ENCODE measurements at regions not wholly inside any gene's neighbourhood (a gene's known extent, or its start where the extent isn't known, plus 50 kb on each side); places are given as distances from the start of the nearest gene placed in this dataset.

GRCh38 chr6:165830761-165831160, 167.7 kb upstream of the PDE10A start:
- POLR2A ChIA-PET (ENCODE audit: low non-redundant PET), result no interaction called here
- no peaks in the 10 kb centered on the region for H3K36me3 ChIP-seq (ENCODE audit: insufficient read depth, low read length, poor library complexity, severe bottlenecking)
- intact Hi-C loops (cut with micrococcal nuclease; ENCODE audit: unreplicated experiment), result no loop called here
- no peak for TF ChIP-seq EZH2 (IDR thresholded peaks at IDR 0.05; ENCODE audit: borderline replicate concordance, low read depth, low read length, poor library complexity, severe bottlenecking)
- no peak for TF ChIP-seq CTCF (conservative IDR thresholded peaks at IDR 0.05; ENCODE audit: low read depth, low read length)
- DNase-seq (ENCODE audit: low spot score), result no peak
- H3K27ac ChIP-seq (ENCODE audit: low read depth, low read length, poor library complexity, severe bottlenecking), result no peak overlapping the region
- no peak overlapping the region for H3K4me3 ChIP-seq (ENCODE audit: low read depth, low read length, poor library complexity, severe bottlenecking)
- no peaks in the 10 kb centered on the region for H3K4me1 ChIP-seq (ENCODE audit: insufficient read depth, low read length, poor library complexity, severe bottlenecking)
- H3K27me3 ChIP-seq (replicated peaks; ENCODE audit: insufficient read depth, low read depth, low read length, poor library complexity), result peaks cover 13% of the 10 kb centered on the region
- no TSS peak for BruUV-seq (replicated peaks)
- H3K9me3 ChIP-seq (ENCODE audit: low read depth, low read length, poor library complexity, severe bottlenecking), result no peaks in the 10 kb centered on the region
- CTCF ChIA-PET, result no interaction called here

- no peak for DNase-seq (ENCODE audit: low spot score)
- peaks cover 13% of the 10 kb centered on the region for H3K27me3 ChIP-seq (replicated peaks; ENCODE audit: insufficient read depth, low read depth, low read length, poor library complexity)
- TF ChIP-seq CTCF (conservative IDR thresholded peaks at IDR 0.05; ENCODE audit: low read depth, low read length) (no peak), EZH2 (IDR thresholded peaks at IDR 0.05; ENCODE audit: borderline replicate concordance, low read depth, low read length, poor library complexity, severe bottlenecking) (no peak)
- no TSS peak for BruUV-seq (replicated peaks)
- ChIA-PET CTCF (no interaction called here), POLR2A (ENCODE audit: low non-redundant PET) (no interaction called here)
- no peaks in the 10 kb centered on the region for H3K36me3 ChIP-seq (ENCODE audit: insufficient read depth, low read length, poor library complexity, severe bottlenecking)
- H3K4me3 ChIP-seq (ENCODE audit: low read depth, low read length, poor library complexity, severe bottlenecking), result no peak overlapping the region
- intact Hi-C loops (cut with micrococcal nuclease; ENCODE audit: unreplicated experiment), result no loop called here
- no peaks in the 10 kb centered on the region for H3K4me1 ChIP-seq (ENCODE audit: insufficient read depth, low read length, poor library complexity, severe bottlenecking)
- no peaks in the 10 kb centered on the region for H3K9me3 ChIP-seq (ENCODE audit: low read depth, low read length, poor library complexity, severe bottlenecking)
- no peak overlapping the region for H3K27ac ChIP-seq (ENCODE audit: low read depth, low read length, poor library complexity, severe bottlenecking)
These were observed 166.3 kb upstream of the PDE10A start for GRCh38 chr6:165829376-165829775.

- peaks cover under 1% of the 10 kb centered on the region for H3K27me3 ChIP-seq (replicated peaks; ENCODE audit: insufficient read depth, low read depth, low read length, poor library complexity)
- H3K27ac ChIP-seq (ENCODE audit: low read depth, low read length, poor library complexity, severe bottlenecking), result no peak overlapping the region
- CTCF ChIA-PET, result no interaction called here
- intact Hi-C loops (cut with micrococcal nuclease; ENCODE audit: unreplicated experiment), result no loop called here
- BruUV-seq (replicated peaks), result no TSS peak
- POLR2A ChIA-PET (ENCODE audit: low non-redundant PET), result no interaction called here
- no peaks in the 10 kb centered on the region for H3K9me3 ChIP-seq (ENCODE audit: low read depth, low read length, poor library complexity, severe bottlenecking)
- H3K4me1 ChIP-seq (ENCODE audit: insufficient read depth, low read length, poor library complexity, severe bottlenecking), result no peaks in the 10 kb centered on the region
- TF ChIP-seq CTCF (conservative IDR thresholded peaks at IDR 0.05; ENCODE audit: low read depth, low read length), result no peak
- TF ChIP-seq EZH2 (IDR thresholded peaks at IDR 0.05; ENCODE audit: borderline replicate concordance, low read depth, low read length, poor library complexity, severe bottlenecking), result no peak
- H3K36me3 ChIP-seq (ENCODE audit: insufficient read depth, low read length, poor library complexity, severe bottlenecking), result no peaks in the 10 kb centered on the region
- DNase-seq (ENCODE audit: low spot score), result no peak
- H3K4me3 ChIP-seq (ENCODE audit: low read depth, low read length, poor library complexity, severe bottlenecking), result no peak overlapping the region
These were observed 164.1 kb upstream of the PDE10A start for GRCh38 chr6:165827190-165827518.

All from A673 (cell line).